GM23248 (cell line): ENCODE measurements at regions not wholly inside any gene's neighbourhood (a gene's known extent, or its start where the extent isn't known, plus 50 kb on each side); places are given as distances from the start of the nearest gene placed in this dataset.

ENCODE experiments used
- EZH2 ChIP-seq: fragments of 200-600 bp; sonication (generic); IDR thresholded peaks from 2 replicates; pipeline ENCODE4 v1.6.1; 2018; ENCODE audit warnings: antibody characterized with exemption, mild to moderate bottlenecking; ENCODE audit not compliant: insufficient read depth, poor library complexity, severe bottlenecking
- EZH2phosphoT487 ChIP-seq: fragments of 200-600 bp; sonication (generic); IDR thresholded peaks from 2 replicates; pipeline ENCODE4 v1.6.1; 2018; ENCODE audit warnings: antibody characterized with exemption, moderate library complexity, mild to moderate bottlenecking, low read depth; ENCODE audit not compliant: insufficient read depth

DNA sequence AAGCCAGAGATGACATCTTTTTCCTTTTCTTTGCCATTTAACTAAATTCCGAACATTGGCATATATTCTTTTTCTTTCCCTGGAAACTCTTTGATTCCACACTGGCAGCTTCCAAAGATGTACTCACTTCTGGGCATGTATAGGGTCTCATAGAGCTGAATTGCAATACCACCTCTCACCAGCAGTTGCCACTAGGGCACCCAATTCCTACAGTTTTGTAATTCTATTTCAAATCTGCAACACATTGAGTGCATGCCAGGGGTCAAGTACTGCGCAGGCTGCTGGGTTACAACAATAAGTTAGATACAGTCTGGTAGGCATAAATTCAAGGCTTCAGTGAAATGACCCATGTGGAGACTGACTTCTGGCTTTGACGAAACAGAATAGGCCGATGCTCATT, 208.8 kb upstream of the NLRP1 start:
- no peak for TF ChIP-seq EZH2
- no peak for TF ChIP-seq EZH2phosphoT487
